Stimulated activated naive CD4-positive, alpha-beta T cell treated with Interleukin-2 at 50 U/mL for 16 hours (primary cell): ENCODE measurements at regions not wholly inside any gene's neighbourhood (a gene's known extent, or its start where the extent isn't known, plus 50 kb on each side); places are given as distances from the start of the nearest gene placed in this dataset.

Source experiments
- DNase-seq: peaks from one replicate; lab custom pipeline; 2025; lab: John Stamatoyannopoulos, UW

GRCh38 chr3:72137865-72138861 lies 353.2 kb upstream of the PROK2 start:
- peak; percentile 14 for DNase-seq

GRCh38 chr3:72135636-72136035 lies 350.7 kb upstream of the PROK2 start:
- DNase-seq: no peak

GRCh38 chr3:72134989-72135451 lies 350.1 kb upstream of the PROK2 start:
- no peak for DNase-seq

GRCh38 chr3:72133329-72134011 lies 348.5 kb upstream of the PROK2 start:
- no peak for DNase-seq

- no peak for DNase-seq
These were observed 347.0 kb upstream of the PROK2 start for GRCh38 chr3:72131899-72132298.

- DNase-seq: no peak
These were observed 345.6 kb upstream of the PROK2 start for GRCh38 chr3:72130565-72130964.

- DNase-seq: no peak
These were observed 344.6 kb upstream of the PROK2 start for GRCh38 chr3:72129501-72130094.

GRCh38 chr3:72128921-72129320 lies 344.0 kb upstream of the PROK2 start:
- DNase-seq: no peak

- no peak for DNase-seq
These were observed 342.9 kb upstream of the PROK2 start for GRCh38 chr3:72127844-72128243.

GRCh38 chr3:72127224-72127612 lies 342.3 kb upstream of the PROK2 start:
- DNase-seq: no peak

GRCh38 chr3:72126441-72127223 lies 341.7 kb upstream of the PROK2 start:
- no peak for DNase-seq

- no peak for DNase-seq
These were observed 339.0 kb upstream of the PROK2 start for GRCh38 chr3:72123908-72124441.

- no peak for DNase-seq
These were observed 336.1 kb upstream of the PROK2 start for GRCh38 chr3:72120806-72121778.

- DNase-seq: no peak
These were observed 335.1 kb upstream of the PROK2 start for GRCh38 chr3:72120039-72120438.

GRCh38 chr3:72118628-72119027 lies 333.7 kb upstream of the PROK2 start:
- no peak for DNase-seq

GRCh38 chr3:72116226-72116625 lies 331.3 kb upstream of the PROK2 start:
- DNase-seq: no peak

- no peak for DNase-seq
These were observed 330.4 kb upstream of the PROK2 start for GRCh38 chr3:72115307-72115706.

- DNase-seq: no peak
These were observed 329.8 kb upstream of the PROK2 start for GRCh38 chr3:72114773-72115172.

- no peak for DNase-seq
These were observed 329.0 kb upstream of the PROK2 start for GRCh38 chr3:72113964-72114363.

- DNase-seq: no peak
These were observed 328.6 kb upstream of the PROK2 start for GRCh38 chr3:72113564-72113963.
